Inflammatory macrophage treated with lipopolysaccharide for 1 hour (primary cell): ENCODE measurements at regions not wholly inside any gene's neighbourhood (a gene's known extent, or its start where the extent isn't known, plus 50 kb on each side); places are given as distances from the start of the nearest gene placed in this dataset.
"Not testable (repeated sequence)": the region's sequence is repeated elsewhere in the genome, so short reads cannot be mapped to it uniquely, and the experiment has no call there.

Experiments
- DNase-seq, 2 donors: peaks; one replicate each; pipeline ENCODE4 v3.0.0-alpha.2; 2020 to 2022

DNA sequence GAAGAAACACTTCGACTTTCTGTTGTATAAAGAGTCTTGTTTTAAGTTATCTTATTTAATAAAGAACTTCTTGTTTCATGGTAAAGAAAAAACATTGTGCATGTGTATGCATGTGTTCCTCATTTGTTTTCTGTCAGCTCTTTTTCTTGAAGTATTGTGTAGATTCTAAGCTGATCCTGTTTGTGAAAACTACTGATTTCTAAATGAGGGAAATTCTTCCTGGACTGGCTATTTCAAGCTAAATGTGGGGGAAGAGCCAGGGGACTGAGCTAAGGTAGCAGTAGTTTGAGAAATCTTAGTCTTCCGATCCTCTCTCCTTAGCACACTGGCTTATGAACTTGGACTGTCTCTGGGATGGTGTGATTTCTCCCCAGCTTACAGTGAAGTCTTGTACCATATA is 56.4 kb upstream of the RBMS1 start:
- DNase-seq = peak; percentile 51 to 59

DNA sequence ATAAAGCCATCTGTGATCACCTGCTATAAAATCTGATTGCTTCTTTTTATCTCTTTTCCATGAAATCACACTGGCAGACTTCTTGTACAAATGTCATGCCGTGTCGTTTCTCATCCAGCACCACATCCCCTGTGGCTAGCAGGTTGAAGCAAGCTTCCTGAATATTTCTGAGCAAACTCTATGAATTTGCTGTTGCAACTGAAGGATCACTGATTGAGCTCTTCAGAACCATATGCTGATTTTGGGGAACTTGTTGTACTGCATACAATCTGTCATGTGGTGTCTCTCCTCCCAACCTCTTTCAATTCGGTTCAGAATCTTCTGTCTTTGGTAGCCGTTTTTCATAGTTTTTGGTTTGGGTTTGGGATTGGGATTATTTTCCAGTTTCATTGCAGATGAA is 57.7 kb upstream of the RBMS1 start:
- peak; percentile 72 to 77 for DNase-seq

DNA sequence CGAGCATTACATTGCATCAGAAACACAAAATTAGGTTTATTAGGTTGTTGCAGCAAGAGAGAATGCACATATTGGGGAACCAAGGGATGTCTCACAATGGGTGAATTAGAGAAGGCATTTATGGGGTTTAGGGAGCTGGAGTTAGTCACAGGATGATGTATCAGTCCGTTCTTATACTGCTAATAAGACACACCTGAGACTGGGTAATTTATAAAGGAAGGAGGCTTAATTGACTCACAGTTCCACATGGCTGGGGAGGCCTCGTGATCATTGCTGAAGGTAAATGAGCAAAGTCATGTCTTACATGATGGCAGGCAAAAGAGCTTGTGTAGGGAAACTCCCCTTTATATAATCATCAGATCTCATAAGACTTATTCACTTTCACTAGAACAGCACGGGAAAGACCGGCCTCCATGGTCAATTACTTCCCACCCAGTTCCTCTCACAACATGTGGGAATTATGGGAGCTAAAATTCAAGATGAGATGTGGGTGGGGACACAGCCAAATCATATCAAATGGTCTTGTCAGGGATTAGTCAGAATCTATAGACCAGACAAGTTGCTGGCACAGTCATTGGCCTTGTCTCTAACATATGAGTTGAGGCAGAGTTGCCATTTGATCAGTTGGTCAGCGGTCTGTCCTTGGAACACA is 61.9 kb upstream of the RBMS1 start:
- peak; percentile 36 to 57 for DNase-seq

DNA sequence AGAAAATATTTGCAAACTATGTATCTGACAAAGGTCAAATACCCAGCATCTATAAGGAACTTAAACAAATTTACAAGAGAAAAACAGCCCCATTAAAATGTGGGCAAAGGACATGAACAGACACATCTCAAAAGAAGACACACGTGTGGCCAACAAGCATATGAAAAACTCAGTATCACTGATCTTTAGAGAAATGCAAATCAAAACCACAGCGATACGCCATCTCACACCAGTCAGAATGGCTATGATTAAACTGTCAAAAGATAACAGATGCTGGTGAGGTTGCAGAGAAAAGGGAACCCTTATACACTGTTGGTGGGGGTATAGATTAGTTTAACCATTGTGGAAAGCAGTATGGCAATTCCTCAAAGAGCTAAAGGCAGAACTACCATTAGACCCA is 64.3 kb upstream of the RBMS1 start:
- DNase-seq = no peak

DNA sequence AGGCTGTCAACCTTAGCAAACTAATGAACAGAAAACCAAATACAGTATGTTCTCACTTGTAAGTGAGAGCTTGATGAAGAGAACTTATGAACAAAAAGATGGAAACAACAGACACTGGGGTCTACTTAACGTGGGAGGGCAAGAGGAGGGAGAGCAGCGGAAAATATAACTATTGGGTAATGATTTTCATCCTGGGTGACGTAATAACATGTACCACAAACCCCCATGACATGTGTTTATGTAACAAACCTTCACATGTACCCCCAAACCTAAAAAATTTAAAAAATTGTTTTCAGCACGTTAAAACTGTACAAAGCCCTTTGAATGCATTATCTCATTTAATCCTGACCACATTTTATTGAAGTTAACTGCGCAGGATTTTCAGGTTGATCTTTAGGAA is 64.9 kb upstream of the RBMS1 start:
- no peak for DNase-seq

DNA sequence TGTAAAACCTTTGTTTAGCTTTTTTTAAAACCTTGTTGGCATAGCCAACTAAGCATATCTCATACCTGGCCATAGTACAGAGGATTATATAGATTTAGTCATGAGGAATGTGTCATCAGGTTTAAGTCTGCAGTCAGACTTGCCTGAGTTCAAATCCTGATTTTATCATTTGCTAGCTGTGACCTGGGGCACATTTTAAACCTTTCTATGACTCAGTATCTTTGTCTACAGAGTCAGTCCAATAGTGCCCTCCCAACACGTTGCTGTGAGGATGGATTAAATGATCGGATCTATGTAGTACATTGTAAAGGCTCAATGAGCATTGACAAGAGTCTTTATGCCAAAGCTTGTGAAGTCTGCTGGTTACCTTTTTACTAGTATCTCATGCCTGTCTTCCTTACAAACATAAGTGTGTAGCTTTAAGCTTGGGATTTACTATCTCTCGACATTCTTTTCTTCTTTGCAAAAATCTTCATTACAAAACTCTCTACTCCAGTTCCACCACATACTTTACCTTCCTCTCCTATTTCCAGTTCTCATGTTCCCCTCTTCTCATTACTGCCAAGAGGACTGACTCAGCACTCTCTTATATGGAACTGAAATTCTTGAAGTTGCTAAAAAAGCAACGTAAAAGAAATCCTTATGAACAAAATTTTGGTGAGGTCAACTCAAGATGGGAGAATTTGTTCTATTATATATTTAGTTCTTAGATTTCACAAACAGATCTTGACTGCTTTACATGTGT is 68.1 kb upstream of the RBMS1 start:
- DNase-seq = peak; percentile 26 to 33

DNA sequence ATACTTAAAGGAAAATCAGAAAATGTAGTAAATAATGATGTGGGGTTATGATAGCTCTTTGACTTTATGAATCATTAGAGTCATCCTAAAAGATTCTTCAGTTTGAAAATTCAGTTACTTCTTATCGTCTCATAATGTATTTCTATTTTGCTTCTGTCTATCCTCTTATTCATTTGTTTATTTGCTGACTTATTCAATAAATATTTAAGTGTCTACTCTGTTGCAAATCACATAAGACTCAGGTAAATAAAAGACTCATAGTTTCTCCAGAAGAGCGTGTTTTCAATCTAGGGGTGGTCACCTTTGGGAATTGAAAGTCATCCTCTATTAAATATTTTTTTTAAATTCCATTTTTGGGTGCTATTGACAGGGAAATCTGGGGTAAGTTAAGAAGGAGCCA is 69.1 kb upstream of the RBMS1 start:
- DNase-seq = no peak

DNA sequence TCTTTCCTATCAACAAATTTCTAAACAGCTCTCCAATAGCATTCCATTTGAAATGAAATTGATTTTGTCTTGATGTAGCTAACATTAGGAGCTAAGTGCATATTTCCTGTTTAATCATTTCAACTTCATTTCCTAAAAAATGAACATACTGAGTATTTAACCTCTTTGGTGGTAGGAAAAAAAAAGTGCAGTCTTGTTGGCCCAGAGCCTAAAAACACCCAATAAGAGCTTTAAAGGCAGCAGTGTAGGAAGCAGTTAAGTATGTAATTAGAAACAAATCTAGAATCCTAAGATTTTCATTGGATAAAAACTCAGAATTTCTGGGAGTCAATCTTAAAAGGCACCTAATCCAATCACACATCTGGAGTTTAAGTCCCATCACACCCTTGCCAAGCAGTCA is 71.0 kb upstream of the RBMS1 start:
- no peak for DNase-seq

DNA sequence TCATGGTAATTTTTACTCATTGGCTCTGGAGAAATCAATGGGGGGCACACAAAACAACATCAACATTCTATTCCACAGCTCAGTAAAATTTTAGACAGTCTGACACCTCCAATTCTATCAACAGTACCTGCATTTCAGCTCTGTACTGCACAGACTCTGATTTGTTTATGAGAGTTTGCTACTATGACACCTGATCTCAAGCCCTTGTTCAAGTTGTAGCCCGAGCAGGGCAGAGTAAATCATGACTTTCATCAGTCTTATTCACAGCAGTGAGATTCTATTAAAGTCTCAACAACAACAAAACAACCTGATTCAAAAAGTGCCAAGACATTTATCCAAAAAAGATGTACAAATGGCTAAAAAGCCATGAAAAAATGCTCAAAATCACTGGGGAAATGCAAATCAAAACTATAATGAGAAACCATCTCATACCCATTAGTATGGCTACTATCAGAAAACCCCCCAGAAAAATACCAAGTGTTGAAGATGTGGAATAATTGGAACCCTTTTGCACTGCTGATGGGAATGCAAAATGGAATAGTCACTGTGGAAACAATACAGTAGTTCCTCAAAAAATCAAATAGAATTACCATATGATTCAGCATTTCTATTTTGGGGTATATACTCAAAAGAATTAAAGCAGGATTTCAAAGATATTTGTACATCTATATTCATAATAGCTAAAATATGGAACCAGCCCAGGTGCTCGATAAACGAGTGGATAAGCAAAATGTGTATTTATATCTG is 71.7 kb upstream of the RBMS1 start:
- peak in 1 of 2 donors; percentile 30 for DNase-seq

DNA sequence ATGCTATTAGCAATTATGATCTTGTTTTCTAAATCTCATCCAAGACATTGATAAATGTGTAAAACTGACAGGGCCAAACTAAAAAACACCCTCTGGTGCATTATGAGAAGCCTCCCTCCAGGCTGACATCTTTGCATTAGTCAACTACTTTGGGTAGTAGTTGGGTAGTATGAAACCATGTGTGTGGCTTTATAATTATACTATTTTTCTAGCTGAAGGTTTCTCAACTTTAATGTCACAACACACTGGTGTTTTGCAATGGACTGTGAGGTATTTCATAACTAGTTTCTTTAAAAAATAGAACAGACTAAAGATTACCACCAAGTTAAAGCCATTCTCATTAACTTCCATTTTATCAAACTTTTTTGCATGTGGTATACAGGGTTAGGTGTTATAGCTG is 73.1 kb upstream of the RBMS1 start:
- peak; percentile 86 to 99 for DNase-seq

DNA sequence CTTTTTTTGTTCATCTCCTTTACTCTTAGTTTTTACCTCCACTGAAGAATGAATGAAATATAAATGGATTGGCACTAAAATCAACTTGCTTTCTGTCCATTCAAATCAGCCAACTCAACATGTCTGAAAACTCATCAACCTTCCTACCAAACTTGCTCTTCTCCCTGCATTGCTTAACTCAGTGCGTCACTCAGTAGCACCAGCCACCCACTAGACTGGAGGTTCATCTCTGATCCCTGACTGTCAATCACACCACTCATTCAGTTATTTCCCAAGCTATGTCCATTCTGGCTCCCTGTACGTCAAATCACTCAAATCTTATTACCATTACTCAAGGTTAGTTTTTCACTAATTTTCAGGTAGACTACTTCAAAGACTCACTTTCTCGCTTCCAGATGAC is 75.2 kb upstream of the RBMS1 start:
- DNase-seq = peak; percentile 82 to 90

DNA sequence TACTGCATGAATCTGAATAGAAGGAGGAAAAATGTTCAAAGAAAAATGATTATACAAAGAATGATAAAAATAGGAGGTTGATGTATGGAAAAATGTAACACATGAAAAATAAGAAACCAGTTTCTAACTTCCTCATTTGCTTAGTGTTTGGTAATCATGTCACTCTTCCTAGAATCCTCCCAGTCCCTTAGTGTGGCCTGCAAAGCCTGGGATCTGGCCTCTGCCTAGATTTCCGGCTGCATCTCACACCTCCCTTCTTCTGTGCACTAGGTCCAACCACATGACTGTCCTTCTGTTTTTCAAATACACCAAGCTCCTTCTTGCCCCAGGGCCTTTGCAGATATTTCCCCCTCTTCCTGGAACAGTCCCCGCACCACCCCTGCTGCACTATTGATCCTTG is 76.8 kb upstream of the RBMS1 start:
- DNase-seq = peak; percentile 44 to 65

DNA sequence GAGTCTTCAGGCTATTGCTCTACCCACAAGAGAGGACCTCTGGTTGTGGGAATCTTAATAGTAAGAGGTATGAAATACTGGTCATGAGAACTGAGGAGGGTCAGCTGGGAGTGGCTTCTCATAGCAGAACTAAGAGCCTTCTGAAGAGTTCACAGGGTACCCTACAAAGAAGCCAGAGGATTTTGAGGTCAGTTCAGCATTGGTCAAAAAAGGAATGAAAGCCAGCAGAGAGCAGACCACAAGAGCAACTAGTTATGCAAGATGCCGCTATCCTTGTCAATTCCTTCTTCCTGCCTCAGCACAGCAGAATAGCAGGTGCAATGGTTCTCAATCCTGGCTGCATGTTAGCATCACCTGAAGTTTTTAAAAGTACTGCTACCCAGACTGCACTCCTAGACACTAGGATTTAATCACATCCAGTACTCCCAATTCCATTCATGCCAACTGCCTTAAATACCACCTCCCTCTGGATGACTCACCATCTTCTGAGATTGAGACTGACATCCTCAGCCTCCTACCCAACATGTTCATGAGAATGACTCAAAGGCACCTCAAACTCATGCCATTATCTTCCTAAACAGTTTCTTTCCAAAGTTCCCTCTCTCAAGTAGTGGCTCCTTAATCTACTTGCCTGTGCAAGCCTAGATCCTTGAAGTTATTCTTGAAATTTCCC is 81.0 kb upstream of the RBMS1 start:
- peak; percentile 66 to 87 for DNase-seq

DNA sequence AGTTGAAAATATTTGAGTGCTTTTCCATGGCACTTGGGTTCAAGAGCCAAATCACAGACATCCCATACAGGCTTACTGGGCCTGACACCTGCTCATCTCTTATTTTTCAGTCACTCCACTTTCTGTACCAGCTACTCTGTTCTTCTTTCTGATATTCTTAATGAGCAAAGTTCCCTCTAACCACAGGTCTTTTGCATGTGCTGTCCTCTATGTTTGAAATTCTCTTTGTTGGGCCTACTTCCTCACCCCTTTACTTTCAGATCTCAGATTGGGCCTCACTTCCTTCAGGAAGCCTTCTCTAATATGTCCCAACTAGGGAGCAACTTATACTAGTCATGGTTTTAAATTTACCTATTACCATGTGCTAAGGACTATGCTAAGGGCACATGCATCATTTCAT is 81.8 kb upstream of the RBMS1 start:
- DNase-seq = peak in 1 of 2 donors; percentile 40

DNA sequence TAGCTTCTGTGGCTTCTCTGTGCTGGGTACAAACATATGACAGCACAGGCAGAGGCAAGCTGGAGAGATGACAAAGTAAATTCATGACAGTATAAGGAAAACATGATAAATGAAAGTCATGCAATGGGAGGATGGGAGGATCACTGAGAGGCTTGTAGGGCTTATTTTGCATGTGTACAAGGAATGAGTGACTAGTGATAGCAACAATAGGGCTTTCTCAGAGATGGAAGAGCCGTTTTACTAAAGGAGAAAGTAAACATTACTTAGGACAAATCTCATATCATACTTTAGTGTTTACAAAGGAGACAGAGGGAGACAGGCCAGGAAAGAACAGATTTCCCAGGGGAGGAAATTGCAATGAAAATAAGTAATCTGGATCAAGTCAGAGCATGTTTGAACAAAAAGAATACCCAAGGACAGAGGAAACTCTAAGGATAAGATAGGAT is 82.5 kb upstream of the RBMS1 start:
- no peak for DNase-seq

DNA sequence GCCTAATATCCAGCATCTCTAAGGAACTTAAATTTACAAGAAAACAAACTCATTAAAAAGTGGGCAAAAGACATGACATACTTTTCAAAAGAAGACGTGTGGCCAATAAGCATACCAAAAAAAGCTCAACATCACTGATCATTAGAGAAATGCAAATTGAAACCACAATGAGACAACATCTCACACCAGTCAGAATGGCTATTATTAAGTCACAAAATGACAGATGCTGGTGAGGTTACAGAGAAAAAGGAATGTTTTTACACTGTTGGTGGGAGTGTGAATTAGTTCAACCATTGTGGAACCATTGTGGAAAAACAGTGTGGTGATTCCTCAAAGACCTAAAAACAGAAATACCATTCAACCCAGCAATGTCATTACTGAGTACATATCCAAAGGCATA is 83.5 kb upstream of the RBMS1 start:
- not testable (repeated sequence) for DNase-seq

DNA sequence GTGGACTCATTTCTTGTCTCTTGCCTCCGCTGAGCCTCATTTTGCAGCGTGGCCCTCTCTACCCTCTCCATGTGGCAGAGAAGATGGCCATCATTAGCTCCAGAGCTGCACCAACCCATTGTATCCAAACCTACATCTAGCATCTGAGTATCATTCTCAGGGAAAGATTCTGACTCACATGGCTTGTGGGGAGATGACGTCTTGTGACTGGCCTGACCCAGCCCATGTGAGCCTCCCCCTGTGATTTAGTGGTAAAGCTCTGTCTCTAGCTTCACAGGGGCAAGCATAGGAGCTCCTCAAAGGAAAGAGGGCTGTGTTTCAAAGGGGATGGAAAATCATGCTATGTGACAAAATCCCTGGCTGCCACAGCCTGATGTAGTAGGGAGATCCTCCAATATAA is 87.4 kb upstream of the RBMS1 start:
- DNase-seq = peak in 1 of 2 donors; percentile 35

DNA sequence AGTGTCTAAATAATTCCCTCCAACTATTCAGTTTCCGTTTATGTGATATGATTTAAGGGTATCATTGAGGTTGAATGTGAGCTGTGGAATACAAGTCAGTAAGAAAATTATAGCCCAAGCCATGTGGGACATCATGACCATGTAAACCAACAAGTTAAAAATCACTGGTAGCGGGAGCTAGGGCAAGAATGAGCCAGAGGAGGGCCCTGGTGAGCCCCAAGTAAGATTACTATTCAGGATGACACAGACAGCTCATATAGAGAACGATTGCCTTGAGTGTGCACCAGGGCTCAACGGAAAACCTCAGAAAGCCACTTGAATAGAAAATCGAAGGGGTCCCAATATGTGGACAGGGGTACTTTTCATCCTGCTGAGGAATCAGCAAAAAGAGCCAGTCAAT is 87.8 kb upstream of the RBMS1 start:
- DNase-seq = no peak

DNA sequence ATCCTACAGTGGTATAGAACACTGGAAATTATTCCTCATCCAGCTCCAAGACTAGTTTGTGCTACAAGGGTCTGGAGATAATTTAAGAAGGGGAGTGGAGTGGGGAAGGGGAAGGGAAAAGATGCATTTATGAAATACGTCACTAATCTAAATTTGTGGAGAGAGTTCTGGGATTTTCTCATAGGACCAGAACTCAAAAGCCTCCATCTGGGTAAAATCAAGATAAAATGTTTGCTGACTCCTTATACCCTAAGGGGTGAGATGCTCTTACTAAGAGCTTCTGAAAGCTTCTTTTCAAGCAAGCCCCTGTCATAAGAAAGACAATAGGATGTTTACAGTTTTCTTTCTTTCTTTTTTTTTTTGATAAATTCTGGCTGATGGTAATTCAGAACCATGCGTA is 88.5 kb upstream of the RBMS1 start:
- no peak for DNase-seq

DNA sequence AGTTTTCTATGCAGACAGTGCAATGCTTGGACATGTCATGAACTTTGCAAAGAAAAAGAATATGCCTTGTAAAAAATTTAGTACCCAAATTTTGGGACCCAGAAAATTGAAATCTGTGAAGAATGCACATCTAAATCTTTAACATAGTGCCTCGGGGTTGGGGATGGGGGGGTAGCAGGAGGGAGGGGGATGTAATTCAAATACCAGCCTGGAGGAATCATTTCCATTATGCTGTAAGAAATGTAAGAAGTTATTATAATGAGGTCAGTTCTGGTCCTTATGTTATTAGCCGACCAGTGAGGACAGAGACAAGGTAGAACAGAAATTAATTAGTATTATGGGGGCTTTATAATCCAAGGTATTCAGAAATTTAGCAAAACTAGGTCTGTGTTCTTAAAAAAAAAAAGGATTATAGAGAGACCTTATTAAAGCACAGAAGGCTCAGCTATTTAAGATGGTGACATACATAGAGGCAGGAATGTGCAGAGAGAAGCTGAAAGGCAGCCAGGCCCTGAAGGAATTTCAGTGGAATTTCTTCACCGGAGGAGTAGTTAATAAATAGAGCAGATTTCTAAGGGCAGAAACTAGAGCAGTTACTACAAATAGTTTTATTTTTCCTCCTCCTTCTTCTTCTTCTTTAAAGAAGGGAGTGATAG is 89.0 kb upstream of the RBMS1 start:
- DNase-seq = no peak

DNA sequence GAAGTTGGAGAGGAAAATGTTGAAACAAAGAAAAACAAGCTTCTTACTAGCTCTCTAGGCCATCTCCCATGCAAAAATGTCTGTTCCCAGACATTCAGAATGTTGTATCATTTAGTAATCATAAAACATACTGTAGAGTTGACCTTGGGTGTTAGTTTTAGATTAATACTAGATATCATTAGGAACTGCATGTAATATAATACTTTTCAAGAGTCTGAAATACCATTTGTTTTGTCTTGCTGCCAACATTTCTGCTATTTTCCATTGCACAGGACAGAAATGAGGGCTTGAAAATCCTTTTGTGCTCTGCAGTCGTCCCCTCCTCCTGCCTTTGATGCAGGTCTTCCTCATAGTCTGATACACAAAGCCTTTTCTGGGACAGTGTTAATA is 89.5 kb upstream of the RBMS1 start:
- DNase-seq = no peak

DNA sequence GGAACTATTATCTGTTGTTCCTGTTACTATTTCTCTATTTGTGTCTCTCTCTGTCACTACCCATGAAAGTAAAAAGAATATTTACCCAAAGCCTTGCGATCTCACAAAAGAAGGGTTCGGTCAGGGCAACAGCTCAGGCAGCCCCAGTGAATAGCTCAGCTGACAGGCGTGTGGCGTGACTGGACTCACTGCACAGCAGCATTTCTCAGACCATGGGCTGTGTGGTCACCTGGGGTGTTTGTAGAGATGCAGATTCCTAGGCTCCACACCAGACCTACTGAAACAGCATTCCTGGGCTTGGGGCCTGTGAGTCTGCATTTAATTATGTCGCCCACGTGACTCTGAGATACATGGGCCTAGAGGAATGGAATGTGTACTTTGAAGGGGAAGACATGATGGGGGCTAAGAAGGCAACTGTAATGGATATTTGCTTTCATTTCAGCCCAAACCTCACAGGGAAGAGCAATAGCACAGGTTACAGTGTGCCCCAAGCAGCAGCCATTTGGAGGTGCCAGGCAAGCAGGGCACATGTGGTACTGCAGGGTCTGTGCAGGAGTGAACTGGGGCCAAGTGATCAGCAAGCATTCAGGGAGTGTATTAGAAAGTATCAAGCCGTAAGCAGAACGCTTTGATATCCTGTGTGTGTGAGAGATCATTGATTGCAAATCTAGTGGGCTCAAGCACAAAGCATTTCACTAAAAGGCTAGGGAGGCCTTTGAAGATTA is 90.4 kb upstream of the RBMS1 start:
- no peak for DNase-seq
